BJ (cell line): ENCODE measurements at regions not wholly inside any gene's neighbourhood (a gene's known extent, or its start where the extent isn't known, plus 50 kb on each side); places are given as distances from the start of the nearest gene placed in this dataset.
"Not testable (repeated sequence)": the region's sequence is repeated elsewhere in the genome, so short reads cannot be mapped to it uniquely, and the experiment has no call there.

Source experiments
- CTCF ChIA-PET: fragments of 350-600 bp; formaldehyde crosslinking; extraction: SDS; loops from one replicate; lab custom pipeline; 2021; ENCODE audit warnings: antibody characterized with exemption, inconsistent platforms; lab: Yijun Ruan, JAX
- POLR2A ChIA-PET: fragments of 300-600 bp; sonication (Branson Sonifier 250); formaldehyde crosslinking; extraction: SDS; loops from one replicate; lab custom pipeline; 2021; ENCODE audit warnings: antibody characterized with exemption; lab: Charles Lee
- DNase-seq: peaks from one replicate; pipeline ENCODE4 v3.0.0-alpha.2; 2011; ENCODE audit warnings: low read depth
- H3K27me3 ChIP-seq: 2 replicates; pipeline ENCODE4 v1.6.0; 2011; ENCODE audit warnings: low read length; ENCODE audit not compliant: control insufficient read depth, insufficient read depth
- H3K36me3 ChIP-seq: 2 replicates; pipeline ENCODE4 v1.5.1; 2011; ENCODE audit warnings: low read length; ENCODE audit not compliant: control insufficient read depth, insufficient read depth
- H3K4me3 ChIP-seq: 2 replicates; pipeline ENCODE4 v1.5.1; 2011; ENCODE audit warnings: low read depth, mild to moderate bottlenecking, control low read depth, low read length
- CTCF ChIP-seq: IDR thresholded peaks from 2 replicates; pipeline ENCODE4 v1.5.1; 2011; ENCODE audit warnings: low read depth, mild to moderate bottlenecking, control low read depth, inconsistent platforms, low read length, moderate library complexity; ENCODE audit not compliant: insufficient read depth

DNA sequence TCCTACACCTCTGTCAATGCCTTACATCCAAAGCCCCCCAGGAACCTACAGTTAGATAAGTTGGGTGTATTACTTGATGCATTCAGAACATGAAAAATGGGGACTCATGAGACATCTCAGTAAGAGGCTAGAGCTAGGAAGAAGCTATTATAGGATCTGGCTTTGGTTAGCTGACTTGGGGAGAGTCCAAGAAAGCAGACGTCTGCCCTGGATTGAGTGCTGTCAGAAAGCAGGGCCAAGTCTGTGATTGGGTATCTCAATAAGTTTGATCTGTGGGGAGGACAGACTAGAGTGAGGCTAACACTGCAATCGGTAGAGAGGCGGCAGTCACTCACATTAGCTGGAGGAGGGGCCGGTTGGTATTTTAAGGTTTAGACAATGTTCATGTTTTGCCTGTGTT, 79.4 kb upstream of the LRFN2 start:
- no peak for TF ChIP-seq CTCF
- Histone ChIP-seq H3K36me3 (no peaks in the 10 kb centered on the region), H3K4me3 (no peak overlapping the region), H3K27me3 (no peaks in the 10 kb centered on the region)
- ChIA-PET POLR2A (no interaction called here), CTCF (no interaction called here)
- DNase-seq: no peak

- Histone ChIP-seq H3K4me3 (no peak overlapping the region), H3K36me3 (no peaks in the 10 kb centered on the region), H3K27me3 (no peaks in the 10 kb centered on the region; the same call in 1 of the 2 replicates)
- CTCF ChIA-PET: no interaction called here
- POLR2A ChIA-PET: no interaction called here
- DNase-seq: no peak
- no peak for TF ChIP-seq CTCF
Measured at GRCh38 chr6:40661726-40662125, 74.6 kb upstream of the LRFN2 start.

DNA sequence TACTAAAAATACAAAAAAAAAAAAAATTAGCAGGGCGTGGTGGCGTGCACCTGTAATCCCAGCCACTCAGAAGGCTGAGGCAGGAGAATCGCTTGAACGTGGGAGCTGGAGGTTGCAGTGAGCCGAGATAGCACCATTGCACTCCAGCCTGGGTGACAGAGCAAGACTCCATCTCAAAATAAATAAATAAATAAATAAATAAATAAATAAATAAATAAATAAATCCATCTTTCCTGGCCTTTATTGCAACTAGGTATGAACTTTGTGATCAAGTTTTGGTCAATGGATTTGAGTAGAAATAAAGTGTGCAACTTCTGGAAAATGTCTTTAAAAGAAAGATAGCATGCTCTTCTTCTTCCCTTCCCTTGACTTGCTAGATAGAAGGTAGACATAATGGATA, 69.6 kb upstream of the LRFN2 start:
- H3K36me3 ChIP-seq, H3K4me3 ChIP-seq, H3K27me3 ChIP-seq, CTCF ChIA-PET, DNase-seq, POLR2A ChIA-PET: not testable (repeated sequence)

DNA sequence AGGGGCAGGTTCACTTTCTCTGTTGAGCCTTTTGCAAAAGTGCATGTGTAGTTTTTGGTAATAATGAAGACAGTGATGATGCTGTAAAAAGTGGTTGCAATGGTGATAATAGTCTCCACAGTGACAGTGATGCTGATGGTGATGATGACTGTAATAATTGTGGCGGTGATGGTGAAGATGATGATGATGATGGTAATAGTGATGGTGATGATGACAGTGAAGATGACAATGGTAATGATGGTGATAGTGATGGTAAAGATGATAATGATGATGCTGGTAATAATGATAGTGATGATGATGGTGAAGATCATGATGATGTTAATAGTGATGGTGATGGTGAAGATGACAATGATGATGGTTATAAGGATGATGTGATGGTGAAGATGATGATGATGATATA, 67.7 kb upstream of the LRFN2 start:
- Histone ChIP-seq H3K27me3 (no peaks in the 10 kb centered on the region; the same call in 1 of the 2 replicates), H3K4me3 (no peak overlapping the region), H3K36me3 (no peaks in the 10 kb centered on the region)
- TF ChIP-seq CTCF: no peak
- no peak for DNase-seq
- ChIA-PET POLR2A (no interaction called here), CTCF (no interaction called here)

GRCh38 chr6:40645043-40645442, 57.9 kb upstream of the LRFN2 start:
- no peaks in the 10 kb centered on the region; the same call in 1 of the 2 replicates for H3K27me3 ChIP-seq
- CTCF ChIA-PET: no interaction called here
- DNase-seq: no peak
- no peak for TF ChIP-seq CTCF
- H3K36me3 ChIP-seq: no peaks in the 10 kb centered on the region
- no peak overlapping the region for H3K4me3 ChIP-seq
- POLR2A ChIA-PET: no interaction called here

- ChIA-PET POLR2A (no interaction called here), CTCF (no interaction called here)
- no peak overlapping the region for H3K4me3 ChIP-seq
- DNase-seq: no peak
- TF ChIP-seq CTCF: no peak
- no peaks in the 10 kb centered on the region; the same call in 1 of the 2 replicates for H3K27me3 ChIP-seq
- no peaks in the 10 kb centered on the region for H3K36me3 ChIP-seq
Measured at GRCh38 chr6:40642837-40643236, 55.7 kb upstream of the LRFN2 start.
